CD4-positive, alpha-beta T cell treated with Interleukin-17A for 1 hour (primary cell): ENCODE measurements at regions not wholly inside any gene's neighbourhood (a gene's known extent, or its start where the extent isn't known, plus 50 kb on each side); places are given as distances from the start of the nearest gene placed in this dataset.

ENCODE experiments used
- DNase-seq: peaks from one replicate; pipeline ENCODE4 v3.0.0-alpha.2; 2020

DNA sequence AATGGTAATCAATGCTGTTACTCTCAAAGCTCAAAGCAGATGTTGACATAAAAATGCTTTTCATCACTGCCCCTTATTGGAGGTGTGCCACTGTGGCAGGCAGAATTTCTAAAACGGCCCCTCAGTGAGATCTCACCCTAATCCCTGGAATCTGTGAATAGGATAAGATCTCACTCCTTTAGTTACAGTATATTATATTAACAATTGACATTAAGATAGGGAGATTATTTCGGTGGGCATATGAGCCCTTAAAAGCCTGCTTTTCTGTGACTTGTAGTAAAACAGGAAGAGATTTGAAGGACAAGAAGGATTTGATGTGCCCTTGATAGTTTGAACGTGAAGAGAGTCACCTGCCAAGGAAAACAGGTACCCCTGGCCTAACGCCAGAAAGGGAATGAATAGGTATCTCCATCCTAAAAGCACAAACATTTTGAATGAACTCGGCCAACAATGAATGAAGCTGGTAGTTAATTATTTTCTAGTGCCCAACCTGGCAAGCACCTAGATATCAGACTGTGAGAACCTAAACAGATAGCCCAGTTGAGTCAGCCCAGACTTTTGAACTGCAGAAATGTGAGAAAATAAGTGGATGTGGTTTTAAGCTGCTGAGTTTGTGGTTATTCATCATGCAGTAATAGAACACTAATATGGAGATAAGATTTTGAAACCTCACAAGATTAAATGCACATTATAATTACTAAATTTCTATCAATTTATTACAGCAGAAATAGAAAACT lies 881.6 kb downstream of the PCDH18 start:
- DNase-seq: peak; percentile 27

DNA sequence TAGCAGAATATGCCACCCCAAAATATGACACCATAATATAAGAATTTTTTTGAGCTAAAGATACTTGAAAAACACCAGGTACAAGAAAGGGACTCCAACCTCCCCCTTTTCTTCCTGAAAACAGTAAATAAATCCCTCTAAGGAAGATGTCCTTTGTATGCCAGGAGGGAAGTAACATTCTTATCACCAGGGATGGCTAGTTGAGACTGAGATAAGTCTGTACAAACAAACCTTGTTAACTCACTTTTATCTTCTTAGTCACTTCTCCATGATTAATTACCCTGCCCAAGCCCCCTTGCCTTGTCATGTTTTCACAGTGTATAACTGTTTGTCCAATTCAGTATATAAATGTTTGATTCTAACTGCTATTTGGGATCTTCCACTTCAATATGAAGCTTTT lies 888.0 kb downstream of the PCDH18 start:
- no peak for DNase-seq

DNA sequence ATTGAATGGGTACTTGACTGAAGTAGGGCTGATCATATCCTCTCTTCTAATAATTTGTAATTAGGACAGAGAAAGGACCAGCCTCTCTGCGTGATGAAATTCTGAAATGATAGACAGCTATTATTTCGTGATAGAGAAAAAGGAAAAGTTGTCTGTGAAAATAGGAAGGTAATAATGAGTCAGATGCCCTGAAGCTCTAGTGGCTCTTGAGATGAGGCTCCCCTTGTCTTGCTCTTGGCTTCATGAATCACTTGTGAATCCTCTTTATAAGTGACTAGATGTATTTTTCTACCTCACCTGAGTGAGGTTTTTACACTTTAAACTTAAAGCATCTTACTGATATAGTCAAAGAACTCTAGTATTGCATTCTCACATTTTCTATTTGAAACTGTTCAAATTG lies 888.9 kb downstream of the PCDH18 start:
- no peak for DNase-seq

DNA sequence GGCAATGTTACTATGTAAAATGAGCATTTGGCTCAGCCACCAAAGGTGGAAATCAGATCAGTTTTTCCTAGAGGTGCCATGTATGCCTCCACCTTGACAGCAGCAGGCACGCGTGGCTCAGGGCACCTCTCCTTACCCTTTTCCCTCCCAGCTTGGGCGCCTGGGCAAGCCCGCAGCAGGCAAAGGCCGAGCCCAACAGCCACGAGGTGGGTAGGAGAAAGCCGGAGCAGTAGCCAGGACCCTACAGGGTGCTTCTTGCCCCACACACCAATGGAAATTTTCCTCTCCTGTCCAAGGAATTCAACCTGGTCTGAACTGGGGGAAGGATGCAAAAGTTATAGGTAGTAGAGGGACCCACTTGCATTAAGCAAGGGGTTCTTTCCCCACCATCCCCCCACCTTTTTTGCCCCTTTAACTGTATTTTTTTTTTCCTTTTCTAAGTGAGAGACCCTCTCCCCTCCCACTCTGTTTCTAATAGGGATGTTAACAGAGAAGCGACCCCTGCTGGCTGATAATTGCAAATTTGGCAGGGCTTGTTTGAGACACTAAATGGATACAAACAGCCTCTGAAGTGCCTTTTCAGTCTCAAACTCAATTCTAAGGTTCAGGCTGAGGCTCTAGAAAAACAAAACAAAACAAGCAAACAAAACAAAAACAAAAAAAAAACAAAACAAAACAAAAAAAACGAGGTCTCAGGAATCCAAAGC lies 895.1 kb downstream of the PCDH18 start:
- DNase-seq: no peak

DNA sequence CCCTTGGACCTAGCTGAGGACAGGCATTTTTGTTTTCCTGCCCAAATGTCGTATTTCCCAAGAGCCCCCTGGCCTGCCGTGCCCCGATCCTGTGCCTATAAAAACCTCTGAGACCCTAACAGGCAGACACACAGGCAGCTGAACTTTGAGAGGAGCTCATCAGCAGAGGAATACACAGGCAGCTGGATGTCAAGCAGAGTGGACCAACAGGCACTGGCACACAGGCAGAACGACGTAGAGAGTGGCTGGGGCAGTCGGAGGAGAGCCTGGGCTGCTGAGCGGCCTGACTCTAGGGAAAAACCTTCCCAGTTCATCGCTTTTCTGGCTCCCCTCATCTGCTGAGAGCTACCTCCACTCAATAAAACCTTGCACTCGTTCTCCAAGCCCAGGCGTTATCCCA lies 896.1 kb downstream of the PCDH18 start:
- DNase-seq: no peak

DNA sequence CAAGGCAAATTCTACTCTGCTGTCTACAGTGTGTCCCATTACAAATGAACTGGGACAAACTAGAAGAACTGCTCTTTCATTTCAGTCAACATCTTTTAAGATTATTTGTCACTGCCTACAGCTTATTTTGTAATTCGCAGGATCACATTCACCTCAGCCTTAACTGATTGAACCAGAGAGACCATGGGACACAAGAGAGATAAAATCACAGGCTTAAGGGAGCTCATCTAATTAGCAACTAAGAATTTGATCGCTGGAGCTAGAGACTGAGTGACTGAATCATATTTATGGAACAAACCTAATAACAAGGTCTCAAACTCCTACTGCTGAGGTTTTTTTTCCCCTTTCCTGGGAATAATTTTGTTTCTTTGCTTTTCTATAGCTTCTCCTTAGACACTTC lies 898.2 kb downstream of the PCDH18 start:
- no peak for DNase-seq

DNA sequence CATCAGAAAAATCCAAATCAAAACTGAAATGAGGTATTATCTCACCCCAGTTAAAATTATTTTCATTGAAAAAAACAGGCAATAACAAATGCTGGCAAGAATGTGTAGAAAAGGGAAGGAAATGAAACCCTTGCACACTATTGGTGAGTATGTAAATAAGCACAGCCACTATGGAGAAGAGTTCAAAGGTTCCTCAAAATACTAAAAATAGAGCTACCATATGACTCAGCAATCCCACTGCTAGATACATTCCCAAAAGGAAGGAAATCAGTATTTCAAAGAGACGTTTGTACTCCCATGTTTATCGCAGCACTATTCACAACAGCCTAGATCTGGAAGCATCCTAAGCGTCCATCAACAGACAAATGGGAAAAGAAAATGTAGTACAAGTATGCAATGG lies 932.4 kb downstream of the PCDH18 start:
- no peak for DNase-seq

DNA sequence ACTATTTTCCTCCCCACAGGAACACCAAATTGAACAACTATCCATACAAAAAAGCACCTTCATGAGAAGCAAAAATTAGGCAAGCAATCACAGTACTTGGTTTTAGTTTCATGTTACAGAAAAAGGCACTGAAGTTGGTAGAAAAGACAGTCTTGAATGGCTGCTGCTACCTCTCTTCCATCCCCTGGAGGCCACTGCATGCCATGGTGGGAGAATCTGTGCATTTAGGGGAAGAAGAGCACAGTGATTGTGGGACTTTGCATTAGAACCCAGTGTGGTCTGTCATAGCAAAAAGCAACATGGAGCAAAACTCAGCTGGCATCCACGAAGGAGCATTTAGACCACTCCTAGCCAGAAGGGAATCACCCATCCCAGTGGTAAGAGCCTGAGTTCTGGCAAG lies 941.9 kb downstream of the PCDH18 start:
- no peak for DNase-seq

DNA sequence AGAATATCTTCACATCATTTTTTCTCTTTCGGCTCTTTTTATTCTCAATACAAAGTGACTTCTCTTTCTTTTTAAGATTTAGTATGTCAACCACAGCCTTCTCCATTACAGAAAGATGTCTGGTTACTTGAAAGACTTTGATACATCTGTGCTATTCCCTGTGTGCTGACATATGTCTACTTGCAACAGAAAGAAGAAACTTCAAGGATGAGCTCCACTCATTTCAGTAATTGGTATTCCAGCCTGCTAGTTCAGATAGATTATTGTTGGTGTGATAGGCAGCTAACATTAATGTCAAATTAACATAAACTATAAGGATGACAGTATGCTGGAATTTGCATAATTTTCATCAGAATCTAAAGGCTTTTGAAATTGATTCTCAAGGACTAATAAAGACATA lies 948.7 kb downstream of the PCDH18 start:
- DNase-seq: no peak

DNA sequence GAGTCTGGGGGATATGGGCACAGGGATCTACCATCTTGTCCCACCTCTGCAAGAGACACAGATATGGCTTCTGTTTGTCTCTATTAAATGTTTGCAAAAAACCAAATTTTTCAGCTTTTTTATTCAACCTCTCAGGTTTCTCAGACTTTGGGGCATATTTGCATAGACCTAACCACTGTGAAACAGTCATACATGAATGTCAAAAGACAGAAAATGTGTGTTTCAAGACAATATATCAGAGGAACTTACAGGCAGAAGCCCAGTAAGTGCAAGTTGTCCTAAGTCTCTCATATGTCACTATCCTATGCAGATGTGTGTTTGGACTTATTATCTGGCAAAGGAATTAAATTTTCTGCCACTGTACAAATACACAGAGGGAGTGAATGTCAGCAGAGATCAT lies 951.2 kb downstream of the PCDH18 start:
- no peak for DNase-seq

DNA sequence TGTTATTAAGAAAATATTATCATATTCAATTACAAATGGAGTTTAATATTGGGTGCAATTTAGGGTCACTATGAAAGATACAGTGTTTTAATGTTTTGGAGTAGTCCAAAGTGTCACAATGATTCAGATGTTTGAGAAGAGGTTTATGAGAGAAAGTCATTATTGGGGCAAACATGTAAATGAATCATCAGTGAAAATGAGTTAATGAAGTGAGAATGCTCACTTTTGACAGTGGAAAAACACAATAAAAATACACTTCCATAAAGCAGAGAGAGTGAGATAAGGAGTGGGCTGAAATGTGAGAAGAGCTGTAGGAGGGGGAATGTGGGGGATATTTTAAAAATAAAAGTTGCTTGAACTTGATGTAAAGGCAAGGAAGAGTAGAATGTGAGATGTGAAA lies 957.1 kb downstream of the PCDH18 start:
- DNase-seq: no peak

DNA sequence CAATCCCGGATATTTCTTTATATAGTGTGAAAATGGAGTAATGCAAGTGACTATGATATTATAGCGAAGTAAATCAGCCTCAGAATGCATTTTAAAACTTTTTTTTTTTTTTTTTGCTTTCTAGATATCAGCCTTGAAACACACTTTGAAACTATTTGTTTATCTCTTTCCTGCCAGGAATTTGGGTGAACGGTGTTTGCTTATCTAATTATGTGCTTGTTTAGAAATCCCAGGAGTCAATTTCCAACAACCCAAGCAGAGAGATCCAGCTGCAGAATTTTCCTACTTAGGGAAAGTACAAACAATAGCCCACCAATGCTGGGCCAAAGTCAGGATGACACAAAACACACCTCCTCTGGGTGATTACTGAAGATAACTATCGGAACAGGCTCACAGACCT lies 958.8 kb downstream of the PCDH18 start:
- no peak for DNase-seq

DNA sequence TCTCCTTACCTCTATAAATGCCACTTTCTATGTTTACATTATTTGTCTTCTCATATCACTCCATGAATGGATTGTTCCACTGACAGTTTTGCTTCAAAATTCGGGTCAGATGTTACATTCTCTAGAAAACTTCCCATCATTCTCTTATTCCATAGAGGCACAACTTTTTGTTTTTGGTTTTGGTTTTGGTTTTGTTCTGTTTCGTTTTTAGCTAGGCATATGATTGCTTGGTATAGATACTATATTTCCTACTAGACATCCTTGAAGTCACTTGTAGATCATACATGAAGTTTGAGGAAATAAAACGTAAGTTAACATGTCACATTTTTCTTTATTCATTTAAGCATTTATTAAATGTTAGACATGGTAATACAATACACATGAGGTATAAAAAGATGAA lies 961.0 kb downstream of the PCDH18 start:
- DNase-seq: peak; percentile 1

DNA sequence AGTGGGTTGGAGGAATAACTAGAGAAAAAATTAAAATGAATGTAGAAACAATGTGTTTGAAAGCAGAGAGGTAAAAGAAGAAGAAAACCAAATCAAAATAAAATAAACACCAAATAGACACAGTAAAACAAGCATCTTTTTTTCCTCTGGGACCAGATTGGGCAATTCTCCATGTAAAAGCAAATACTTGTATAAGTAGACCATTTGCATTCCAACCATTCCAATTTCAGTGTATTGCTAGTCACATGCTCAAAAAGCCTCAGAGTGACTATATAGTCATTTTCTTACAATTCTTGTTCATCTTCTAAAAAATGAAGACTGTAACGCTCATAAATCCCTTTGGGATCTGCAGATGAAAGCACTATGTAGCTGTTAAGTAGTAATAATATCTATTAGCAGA lies 969.5 kb downstream of the PCDH18 start:
- DNase-seq: no peak

DNA sequence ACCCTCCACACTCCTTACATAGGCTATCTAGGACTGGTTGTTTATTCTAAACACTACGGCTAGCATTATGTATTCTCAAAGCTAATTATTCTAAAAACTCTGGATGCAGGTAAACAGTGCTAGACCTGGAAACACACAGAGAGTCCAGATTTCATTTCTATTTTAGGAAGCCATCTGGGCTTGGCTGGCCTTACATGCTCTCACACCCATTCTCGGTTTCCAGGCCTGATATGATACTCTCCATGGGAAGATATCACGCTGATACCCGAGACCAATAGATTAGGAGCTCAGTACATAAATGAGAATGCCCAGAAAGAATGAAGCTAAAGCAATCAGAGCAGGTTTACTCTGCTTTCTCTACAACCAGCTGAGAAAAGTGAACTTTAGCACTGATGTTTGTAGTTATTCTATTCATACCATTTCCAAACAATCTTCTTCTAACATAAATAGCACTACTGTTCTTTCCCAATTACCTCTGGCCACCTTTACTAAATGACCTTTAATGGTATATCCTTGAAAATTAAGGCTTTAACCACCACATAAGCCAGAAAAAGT lies 973.3 kb downstream of the PCDH18 start:
- DNase-seq: no peak

DNA sequence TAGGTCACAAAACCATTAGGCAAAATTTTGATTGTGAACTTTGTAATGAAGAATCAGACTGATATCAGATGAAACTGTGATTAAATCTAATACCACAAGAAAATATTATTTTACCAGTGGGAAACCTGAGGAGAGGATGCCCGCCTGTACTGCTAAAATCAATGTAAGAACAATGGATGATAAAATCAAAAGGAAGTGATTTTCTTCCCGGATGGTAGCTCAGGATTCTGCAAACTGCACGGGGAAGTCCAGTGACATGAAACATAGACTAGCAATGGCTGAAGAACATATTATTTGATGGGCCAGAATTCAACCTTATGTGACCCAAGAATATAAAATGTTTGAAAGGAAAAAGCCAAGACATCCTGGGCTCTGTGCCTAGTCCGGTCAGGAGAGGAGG lies 974.9 kb downstream of the PCDH18 start:
- no peak for DNase-seq

DNA sequence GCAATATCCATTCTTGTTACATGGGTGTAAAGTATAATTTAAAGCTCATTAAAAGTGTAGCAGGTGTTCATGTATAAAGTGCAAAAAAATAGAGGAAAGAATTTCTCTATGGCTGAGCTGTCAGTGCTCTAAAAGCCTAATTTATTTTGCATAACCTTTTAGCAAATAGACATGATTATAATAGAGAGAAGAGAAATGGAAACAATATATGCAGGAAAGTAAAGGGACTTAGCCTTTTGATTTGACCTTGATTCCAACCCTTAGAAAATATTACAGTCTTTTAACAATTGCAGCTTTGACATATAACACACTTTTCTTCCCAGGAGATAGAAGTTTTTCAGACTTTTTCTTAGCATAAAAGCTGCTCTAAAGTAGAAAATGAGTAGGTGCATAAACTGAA lies 978.3 kb downstream of the PCDH18 start:
- DNase-seq: no peak

DNA sequence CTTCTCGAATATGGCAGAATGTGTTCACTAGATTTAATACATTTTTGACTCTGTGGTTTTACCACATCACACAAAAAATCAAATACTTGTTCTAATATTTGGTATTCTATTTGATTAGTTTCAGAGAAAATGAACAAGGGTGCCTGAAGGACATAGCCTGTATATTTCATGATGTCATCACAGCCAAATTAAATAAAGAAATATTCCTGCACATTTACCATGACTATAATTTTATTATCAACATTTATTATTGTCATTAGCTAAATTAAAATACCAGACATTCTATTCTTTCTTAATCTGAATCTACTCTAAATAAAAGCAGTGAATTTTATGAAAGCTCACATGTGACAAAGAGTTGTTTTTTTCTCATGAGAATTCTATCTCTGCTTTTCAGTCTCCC lies 980.5 kb downstream of the PCDH18 start:
- DNase-seq: no peak

DNA sequence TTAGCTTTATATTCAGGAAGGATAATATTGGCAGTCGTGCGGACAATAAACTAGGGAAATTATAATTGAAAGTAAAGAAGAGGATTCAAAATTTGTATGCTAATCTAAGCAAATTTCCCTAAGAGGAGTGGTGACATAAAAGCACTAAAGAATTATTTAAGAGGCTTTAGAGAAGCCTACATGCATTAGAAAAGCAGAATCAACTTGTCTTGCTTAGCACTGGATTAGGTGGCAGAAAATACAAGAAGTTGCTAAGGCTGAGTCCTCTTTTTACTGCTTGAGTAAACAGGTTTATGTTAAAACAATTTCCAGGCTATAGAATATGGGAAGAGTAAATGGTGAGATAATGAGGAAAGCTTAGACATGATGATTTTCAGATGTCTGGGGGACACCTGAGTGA lies 991.5 kb downstream of the PCDH18 start:
- DNase-seq: no peak

DNA sequence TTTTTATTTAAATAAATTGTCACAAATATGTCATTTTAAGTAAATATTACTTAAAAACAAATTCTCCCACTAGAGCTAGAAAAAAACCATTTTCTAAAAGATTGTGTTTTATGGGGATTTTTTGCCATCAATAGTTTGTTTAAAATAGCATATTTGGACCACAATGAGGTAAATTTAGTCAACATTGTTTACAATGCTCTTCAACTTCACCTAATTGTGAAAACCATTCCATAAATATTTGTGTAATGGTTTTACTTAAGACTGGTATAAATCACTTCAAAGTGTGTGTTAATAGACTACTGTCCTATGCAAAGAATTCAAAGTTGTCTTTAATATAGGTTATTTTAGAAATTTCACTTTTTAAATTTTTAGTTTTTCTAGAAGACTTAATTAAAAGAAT lies 1004.2 kb downstream of the PCDH18 start:
- no peak for DNase-seq

DNA sequence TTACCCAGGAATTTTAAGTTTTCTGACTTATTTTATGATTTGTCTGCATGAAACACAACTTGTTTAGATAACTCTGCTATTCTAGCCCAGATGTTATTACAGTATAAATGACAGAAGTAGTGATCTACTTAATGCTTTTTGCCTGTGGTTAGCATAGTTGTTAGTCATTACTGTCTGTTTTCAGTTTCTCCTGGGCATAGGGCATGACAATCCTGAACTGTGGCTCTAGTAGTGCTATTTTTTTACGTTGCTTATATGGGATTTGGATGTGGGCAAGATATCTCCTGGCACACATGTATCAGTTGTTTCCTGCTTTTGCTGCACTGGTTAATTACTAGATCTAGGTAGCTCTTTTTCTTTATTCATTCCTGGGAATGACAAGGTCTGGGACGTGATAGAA lies 1005.8 kb downstream of the PCDH18 start:
- DNase-seq: no peak

DNA sequence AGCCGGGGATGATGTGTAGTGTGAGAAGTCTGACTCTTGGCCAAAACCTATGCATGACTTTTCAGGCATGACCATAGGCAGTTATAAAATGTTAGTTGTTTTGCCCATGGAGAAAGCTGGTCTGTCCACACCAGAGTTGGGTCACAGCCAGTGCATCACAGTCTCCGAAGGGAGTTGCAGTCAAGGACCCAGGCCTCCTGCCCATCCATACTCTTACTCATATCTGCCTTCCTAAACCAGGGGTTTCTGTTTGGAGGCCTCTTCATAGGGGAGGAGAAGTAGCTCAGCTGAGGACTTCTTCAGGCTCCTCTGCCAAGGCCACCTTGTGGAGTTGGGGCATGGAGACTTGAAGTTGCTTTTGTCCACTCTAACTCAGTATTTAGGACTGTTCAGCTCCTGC lies 1008.3 kb downstream of the PCDH18 start:
- DNase-seq: no peak

DNA sequence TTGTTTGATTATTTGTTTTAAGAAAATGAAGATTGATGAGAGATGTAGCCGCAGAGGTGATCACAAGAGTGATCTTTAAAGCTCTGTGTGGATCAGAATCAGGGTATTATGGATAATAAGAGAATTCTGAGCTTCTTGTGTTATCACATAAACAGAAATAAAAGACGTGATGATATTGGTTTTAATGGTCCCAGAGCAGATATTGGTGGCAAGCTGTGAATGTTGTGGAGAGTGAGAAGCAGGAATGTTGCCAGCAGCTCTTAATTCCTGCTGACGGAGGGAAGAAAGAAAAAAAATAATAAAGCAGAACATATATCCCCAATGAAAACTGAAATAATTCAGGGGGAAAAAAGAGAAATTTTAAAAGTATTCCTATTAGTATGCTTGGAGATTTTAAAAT lies 1015.9 kb downstream of the PCDH18 start:
- no peak for DNase-seq

DNA sequence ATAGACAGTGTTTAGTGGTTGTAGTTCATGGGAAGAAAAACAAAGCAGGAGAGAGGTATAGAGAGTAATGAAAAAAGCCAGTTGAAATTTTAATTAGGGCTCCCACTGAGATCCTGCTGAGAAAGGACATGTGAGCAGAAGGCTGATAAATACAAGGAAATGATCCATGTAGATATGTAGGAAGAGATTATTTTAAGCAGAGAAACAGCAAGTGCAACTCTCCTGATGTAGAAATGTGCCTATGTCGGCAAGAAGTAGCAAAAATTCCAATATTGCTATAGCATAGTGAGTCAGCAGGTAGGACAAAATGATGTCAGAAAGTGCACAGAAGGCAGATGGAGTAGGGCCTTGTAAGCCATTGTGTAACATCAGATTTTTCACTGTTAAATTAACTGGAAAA lies 1027.3 kb downstream of the PCDH18 start:
- no peak for DNase-seq

DNA sequence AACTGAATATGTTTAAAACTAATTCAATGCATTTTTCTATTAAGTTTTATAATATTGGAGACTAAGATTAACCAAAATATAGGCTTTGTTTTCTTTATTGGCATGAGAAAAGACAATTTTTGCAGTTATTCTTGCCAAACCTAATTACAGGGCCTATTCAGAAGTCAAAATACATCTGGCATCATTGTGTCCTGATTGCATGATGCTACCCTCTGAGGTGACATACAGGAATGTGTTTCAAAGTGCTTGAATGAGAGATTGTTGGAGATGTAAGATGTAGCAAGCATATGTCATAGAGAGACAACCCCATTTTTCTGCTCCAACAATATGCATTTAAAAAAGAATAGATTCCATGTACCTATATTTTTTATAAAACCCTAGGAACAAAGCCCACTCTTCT lies 1036.4 kb downstream of the PCDH18 start:
- DNase-seq: no peak
